Activated naive CD4-positive, alpha-beta T cell treated with anti-CD3 and anti-CD28 coated beads for 36 hours (primary cell): ENCODE measurements at regions not wholly inside any gene's neighbourhood (a gene's known extent, or its start where the extent isn't known, plus 50 kb on each side); places are given as distances from the start of the nearest gene placed in this dataset.

Source experiments
- CTCF ChIA-PET: fragments of 350-600 bp; sonication (Branson Sonifier 250); formaldehyde crosslinking; loops from one replicate; lab custom pipeline; 2021; ENCODE audit warnings: antibody characterized with exemption; lab: Charles Lee
- DNase-seq: peaks from one replicate; pipeline ENCODE4 v3.0.0-alpha.2; 2020
- H3K27ac Mint-ChIP-seq: one replicate; pipeline ENCODE4 v1.8.0; 2021; ENCODE audit warnings: mild to moderate bottlenecking, mixed read lengths
- H3K27me3 Mint-ChIP-seq: one replicate; pipeline ENCODE4 v1.8.0; 2021; ENCODE audit warnings: low read depth, mixed read lengths
- H3K36me3 Mint-ChIP-seq: one replicate; pipeline ENCODE4 v1.8.0; 2021; ENCODE audit warnings: low read depth, mixed read lengths
- H3K4me1 Mint-ChIP-seq: one replicate; pipeline ENCODE4 v1.8.0; 2021; ENCODE audit warnings: low read depth, mixed read lengths
- H3K4me3 Mint-ChIP-seq: one replicate; pipeline ENCODE4 v1.8.0; 2021; ENCODE audit warnings: mild to moderate bottlenecking, moderate library complexity, mixed read lengths
- H3K9me3 Mint-ChIP-seq: one replicate; pipeline ENCODE4 v1.8.0; 2021; ENCODE audit warnings: mixed read lengths
- intact Hi-C: fragments of 100-400 bp; cut with micrococcal nuclease; formaldehyde crosslinking; loops from one replicate; pipeline ENCODE4 v1.15.1; 2023

DNA sequence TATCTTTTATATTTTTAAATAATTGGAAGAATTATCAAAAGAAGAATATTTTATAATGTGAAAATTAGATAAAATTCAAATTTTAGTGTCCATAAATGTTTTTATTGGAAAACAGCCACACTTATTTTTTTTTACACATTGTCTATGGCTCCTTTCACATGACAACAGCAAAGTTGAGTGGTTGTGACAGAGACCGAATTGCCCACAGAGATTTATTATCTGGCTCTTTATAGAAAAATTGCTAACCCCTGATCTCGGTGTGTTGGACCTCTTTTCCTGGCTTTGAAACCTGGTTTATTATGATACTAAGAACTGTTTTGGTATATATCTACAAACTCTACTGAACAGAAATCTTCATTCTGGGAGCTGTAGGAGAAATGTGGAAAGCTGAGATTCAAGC lies 269.1 kb upstream of the UMPS start:
- H3K27me3 Mint-ChIP-seq: peaks cover 23% of the 10 kb centered on the region
- no peaks in the 10 kb centered on the region for H3K36me3 Mint-ChIP-seq
- intact Hi-C loops: loop anchor here (10.0 kb wide), 1 partner anchor 376 kb away; no protein-coding TSS in a partner anchor
- no peaks in the 10 kb centered on the region for H3K9me3 Mint-ChIP-seq
- CTCF ChIA-PET: no interaction called here
- no peak overlapping the region for H3K27ac Mint-ChIP-seq
- no peaks in the 10 kb centered on the region for H3K4me1 Mint-ChIP-seq
- H3K4me3 Mint-ChIP-seq: no peak overlapping the region
- DNase-seq: no peak

DNA sequence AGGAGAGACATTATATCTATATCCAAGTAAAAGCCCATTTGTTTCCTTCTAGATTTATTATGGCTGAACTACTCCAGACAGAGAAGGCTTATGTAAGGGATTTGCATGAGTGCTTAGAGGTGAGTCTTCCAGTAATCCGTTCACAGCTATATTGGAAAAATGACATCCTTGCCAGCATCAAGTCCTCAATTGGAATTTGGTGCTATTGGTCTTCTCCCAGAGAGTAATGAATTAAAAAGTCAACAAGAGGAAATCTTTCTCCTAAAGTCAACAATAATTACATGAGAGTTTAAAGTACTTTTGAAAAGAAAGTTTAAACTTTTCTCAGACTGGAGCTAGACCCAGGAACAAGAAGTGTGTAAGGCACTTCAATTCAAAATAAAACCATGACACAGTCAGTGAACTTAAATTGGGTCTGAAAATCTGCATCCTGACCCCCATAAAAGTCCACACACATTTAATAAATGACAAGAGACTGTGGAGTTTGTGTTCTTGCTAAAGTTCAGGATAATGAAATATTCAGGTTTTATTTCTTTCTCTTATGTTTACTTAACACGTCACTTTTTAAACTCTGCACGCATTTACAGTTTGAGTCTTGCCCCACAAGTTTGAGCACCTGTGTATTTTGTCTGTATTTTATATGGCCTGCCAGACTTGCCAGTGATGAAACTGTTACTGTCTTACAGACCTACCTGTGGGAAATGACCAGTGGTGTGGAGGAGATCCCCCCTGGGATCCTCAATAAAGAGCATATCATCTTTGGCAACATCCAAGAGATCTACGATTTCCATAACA lies 268.2 kb upstream of the UMPS start:
- Mint-ChIP-seq H3K27ac (no peak overlapping the region), H3K27me3 (peaks cover 25% of the 10 kb centered on the region), H3K4me1 (no peaks in the 10 kb centered on the region), H3K9me3 (no peaks in the 10 kb centered on the region), H3K4me3 (no peak overlapping the region), H3K36me3 (no peaks in the 10 kb centered on the region)
- CTCF ChIA-PET: no interaction called here
- no peak for DNase-seq
- intact Hi-C loops: loop anchor here (10.0 kb wide), 1 partner anchor 377 kb away; no protein-coding TSS in a partner anchor

DNA sequence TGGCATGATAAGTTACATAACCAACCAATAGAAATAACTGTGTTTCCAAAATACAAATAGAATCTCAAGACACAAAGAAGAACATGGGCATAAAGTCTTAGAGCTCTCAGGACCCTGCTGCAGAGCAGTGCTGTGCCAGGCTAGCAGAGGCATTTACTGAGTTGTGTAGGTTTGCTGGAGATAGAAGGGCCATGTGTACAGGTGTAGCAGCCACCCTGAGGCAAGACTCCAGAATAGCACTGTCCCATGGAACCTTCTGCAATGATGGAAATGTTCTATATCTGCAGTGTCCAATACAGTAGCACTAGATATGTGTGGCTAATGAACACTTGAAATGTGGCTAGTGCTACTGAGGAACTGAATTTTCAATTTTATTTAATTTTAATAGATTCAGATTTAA lies 267.0 kb upstream of the UMPS start:
- Mint-ChIP-seq H3K36me3 (no peaks in the 10 kb centered on the region), H3K4me3 (no peak overlapping the region), H3K4me1 (no peaks in the 10 kb centered on the region), H3K27me3 (peaks cover 29% of the 10 kb centered on the region), H3K9me3 (no peaks in the 10 kb centered on the region), H3K27ac (no peak overlapping the region)
- DNase-seq: no peak
- intact Hi-C loops: loop anchor here (10.0 kb wide), 1 partner anchor 378 kb away; no protein-coding TSS in a partner anchor
- CTCF ChIA-PET: interaction anchor here (0.6 kb wide), 3 partner anchors 119 to 901 kb away, joined by 3 to 4 read pairs (median 3); no protein-coding TSS in a partner anchor

DNA sequence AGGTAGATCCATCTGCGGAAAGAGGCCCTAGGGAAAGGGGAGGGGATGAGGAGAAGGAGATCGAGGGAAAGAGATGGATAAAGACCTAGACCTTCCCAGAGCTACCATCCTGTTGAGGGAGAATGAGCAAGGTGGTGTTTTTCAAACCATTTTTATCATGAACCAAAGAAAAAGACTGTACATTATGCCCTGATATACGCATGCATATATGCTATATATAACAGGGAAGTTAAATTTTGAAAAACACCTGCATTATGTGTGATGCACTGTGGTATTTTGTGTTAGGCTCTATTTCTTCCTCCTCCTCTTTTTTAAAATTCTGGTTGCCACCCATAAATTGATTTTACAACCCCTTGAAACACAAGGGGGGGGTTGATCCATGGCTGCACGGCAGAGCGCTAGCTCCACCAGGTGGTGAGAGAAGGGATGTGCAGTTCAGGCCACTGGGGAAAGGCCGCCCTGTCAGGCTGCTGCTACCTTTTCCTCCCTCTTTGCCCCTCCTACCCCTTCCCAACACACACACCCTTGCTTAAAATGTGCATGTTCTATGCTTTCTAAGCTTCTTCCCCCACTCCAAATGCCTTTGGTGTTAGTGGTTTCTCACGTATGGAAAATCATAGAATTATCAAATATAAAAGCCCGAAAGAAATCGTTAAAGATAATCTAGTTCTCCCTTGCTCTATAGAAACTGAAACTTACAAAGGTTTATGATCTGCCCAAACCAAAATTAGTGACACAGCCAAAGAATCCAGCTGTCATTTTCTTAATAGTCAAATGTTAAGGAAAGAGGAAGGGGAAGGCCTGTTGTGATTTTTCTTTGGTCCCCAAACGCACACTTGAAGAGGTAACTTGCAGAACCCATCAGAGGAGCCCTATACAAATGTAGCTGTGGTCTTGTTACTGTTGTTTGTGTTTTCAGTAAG lies 262.0 kb upstream of the UMPS start:
- Mint-ChIP-seq H3K4me3 (no peak overlapping the region), H3K27me3 (peaks cover 28% of the 10 kb centered on the region), H3K9me3 (no peaks in the 10 kb centered on the region), H3K4me1 (no peaks in the 10 kb centered on the region), H3K36me3 (no peaks in the 10 kb centered on the region), H3K27ac (no peak overlapping the region)
- DNase-seq: peak; percentile 39
- intact Hi-C loops: loop anchor here (1.0 to 10.0 kb wide), 3 partner anchors 117 to 451 kb away; no protein-coding TSS in a partner anchor
- CTCF ChIA-PET: interaction anchor here (0.9 to 1.6 kb wide), 7 partner anchors 11 to 179 kb away, joined by 3 to 5 read pairs (median 3); no protein-coding TSS in a partner anchor

DNA sequence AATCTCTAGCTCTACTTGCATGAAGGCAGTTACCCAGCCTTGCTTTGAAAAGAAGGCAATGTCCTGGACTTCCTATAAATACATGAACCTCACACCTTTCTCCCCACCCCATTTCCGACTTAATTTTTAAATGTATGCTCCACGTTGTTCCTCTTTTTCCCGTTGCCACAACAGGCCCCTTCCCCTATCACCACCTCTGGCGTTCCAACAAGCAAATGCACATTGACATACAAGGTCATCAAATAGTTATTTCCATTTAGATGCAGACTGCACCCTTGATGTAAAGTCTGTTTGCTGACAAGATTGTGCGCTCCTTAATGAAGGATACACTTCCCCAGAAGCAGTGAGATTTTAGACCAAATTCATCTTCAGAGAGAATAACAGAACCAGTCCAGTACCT lies 260.7 kb upstream of the UMPS start:
- CTCF ChIA-PET: interaction anchor here (0.5 to 1.6 kb wide), 3 partner anchors 65 to 267 kb away, joined by 3 to 5 read pairs (median 5); no protein-coding TSS in a partner anchor
- Mint-ChIP-seq H3K27me3 (peaks cover 27% of the 10 kb centered on the region), H3K27ac (no peak overlapping the region), H3K4me1 (no peaks in the 10 kb centered on the region), H3K36me3 (no peaks in the 10 kb centered on the region), H3K4me3 (no peak overlapping the region), H3K9me3 (no peaks in the 10 kb centered on the region)
- DNase-seq: no peak
- intact Hi-C loops: loop anchor here (5.0 to 10.0 kb wide), 2 partner anchors 385 to 452 kb away; no protein-coding TSS in a partner anchor

DNA sequence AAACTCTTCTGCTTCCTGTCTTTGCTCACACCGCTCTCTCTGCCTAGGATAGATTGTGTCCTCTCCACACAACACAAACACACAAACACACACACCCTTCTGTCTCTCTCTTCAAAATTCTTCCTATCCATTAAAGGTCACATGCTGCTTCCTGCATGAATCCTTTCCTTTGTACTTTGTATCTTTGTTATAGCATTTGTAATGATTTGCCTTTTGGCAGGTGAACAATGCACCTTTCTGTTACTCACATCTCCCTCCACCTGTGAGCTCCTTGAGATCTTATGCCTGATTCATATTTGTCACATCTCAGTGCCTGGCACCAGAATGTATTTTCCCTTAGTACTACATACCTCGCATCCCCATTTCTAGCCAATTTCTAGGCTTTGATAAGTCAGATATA lies 251.4 kb upstream of the UMPS start:
- Mint-ChIP-seq H3K9me3 (no peaks in the 10 kb centered on the region), H3K27me3 (peaks cover 13% of the 10 kb centered on the region), H3K4me1 (no peaks in the 10 kb centered on the region), H3K36me3 (no peaks in the 10 kb centered on the region), H3K4me3 (no peak overlapping the region), H3K27ac (no peak overlapping the region)
- CTCF ChIA-PET: interaction anchor here (1.1 kb wide), 1 partner anchor 10 kb away, joined by 3 read pairs; no protein-coding TSS in a partner anchor
- intact Hi-C loops: no loop called here
- no peak for DNase-seq

DNA sequence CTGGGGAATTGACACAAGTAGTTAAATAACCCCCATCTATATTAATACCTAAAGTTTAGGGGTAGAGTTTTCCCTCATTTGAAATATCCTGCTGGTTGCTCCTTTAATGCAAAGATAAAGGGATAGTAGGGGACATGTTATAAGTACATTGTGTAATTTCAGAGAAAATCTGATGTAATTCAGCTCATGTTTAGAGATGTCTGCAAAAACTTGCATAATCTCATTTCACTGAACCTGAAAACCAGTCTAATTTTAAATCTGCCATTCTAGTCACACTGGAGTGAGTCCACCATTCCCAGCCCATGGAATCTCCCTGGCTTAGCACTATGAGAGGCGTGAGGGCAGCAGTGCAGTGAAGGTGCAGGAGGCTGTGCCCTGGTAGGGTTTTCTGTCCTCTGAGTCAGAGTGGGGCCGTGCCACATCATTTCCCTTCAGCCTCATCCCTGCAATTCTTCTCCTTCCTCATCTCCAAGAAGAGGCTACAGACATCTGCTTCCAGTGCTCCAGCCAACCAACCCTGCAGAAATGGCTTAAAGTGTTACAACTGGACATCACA lies 246.3 kb upstream of the UMPS start:
- DNase-seq: no peak
- Mint-ChIP-seq H3K9me3 (no peaks in the 10 kb centered on the region), H3K4me1 (no peaks in the 10 kb centered on the region), H3K36me3 (no peaks in the 10 kb centered on the region), H3K27me3 (peaks cover 11% of the 10 kb centered on the region), H3K27ac (no peak overlapping the region), H3K4me3 (no peak overlapping the region)
- CTCF ChIA-PET: no interaction called here
- intact Hi-C loops: no loop called here

DNA sequence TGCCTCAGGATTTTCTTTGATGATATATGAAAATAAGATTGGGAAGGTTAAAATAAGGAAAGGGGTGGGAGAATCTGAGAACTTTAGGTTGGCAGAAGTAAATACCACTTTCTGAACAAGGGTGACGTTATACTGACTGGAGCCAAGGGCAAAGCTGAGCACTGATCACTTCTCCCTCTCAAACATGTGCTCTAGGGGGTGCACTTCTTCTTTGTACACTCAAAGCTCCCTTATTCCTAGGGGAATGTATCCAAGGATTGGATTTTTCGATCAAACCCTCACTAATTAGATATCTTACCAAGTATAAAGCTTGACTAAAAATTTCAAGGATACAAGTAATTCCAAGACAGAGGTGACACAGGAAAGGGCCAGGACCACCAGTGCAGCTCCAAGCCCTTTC lies 243.9 kb upstream of the UMPS start:
- Mint-ChIP-seq H3K4me3 (no peak overlapping the region), H3K27ac (no peak overlapping the region), H3K27me3 (peaks cover 20% of the 10 kb centered on the region), H3K9me3 (no peaks in the 10 kb centered on the region), H3K36me3 (no peaks in the 10 kb centered on the region), H3K4me1 (peaks cover 7% of the 10 kb centered on the region)
- intact Hi-C loops: no loop called here
- no peak for DNase-seq
- CTCF ChIA-PET: interaction anchor here (1.1 kb wide), 1 partner anchor 71 kb away, joined by 3 read pairs; no protein-coding TSS in a partner anchor

DNA sequence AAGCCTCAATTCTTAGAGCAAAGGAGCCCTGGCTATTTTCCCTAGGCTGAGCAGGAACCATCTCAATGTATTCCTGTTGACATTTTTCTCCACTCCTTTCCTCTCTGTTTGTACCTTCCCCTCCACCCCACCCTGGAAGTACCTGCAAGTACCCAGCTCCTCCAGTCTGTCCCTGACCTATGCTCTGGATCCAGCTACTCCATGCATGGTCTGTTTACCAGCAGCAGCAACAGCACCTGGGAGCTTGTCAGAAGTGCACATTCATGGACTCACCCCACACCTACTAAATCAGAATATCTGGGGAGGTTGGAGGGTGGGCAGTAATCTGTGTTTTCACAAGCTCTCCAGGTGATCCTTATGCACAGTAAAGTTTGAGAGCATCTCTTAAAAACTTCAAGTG lies 240.7 kb upstream of the UMPS start:
- Mint-ChIP-seq H3K36me3 (no peaks in the 10 kb centered on the region), H3K27ac (no peak overlapping the region), H3K4me1 (peaks cover 7% of the 10 kb centered on the region), H3K9me3 (no peaks in the 10 kb centered on the region), H3K27me3 (peaks cover 18% of the 10 kb centered on the region), H3K4me3 (no peak overlapping the region)
- intact Hi-C loops: no loop called here
- DNase-seq: no peak
- CTCF ChIA-PET: interaction anchor here (1.0 to 1.1 kb wide), 3 partner anchors 63 to 199 kb away, joined by 3 to 5 read pairs (median 3); no protein-coding TSS in a partner anchor

DNA sequence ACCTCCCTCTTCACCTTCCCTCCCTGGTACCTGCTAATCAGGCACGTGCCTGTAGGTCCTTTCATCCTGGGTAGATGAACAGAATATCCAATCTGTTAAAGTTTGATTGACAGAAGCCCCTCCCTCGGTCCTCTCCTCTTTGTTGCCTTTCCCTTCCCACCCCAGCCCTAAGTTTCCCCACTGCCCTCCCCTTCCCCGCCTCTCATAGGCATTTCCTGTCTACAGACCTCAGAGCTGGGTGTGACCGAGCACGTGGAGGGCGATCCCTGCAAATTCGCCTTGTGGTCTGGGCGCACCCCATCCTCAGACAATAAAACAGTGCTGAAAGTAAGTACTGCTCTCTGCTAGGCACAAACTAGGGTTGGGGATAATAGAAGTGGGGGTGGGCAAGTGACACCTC lies 239.2 kb upstream of the UMPS start:
- peaks cover 7% of the 10 kb centered on the region for H3K4me1 Mint-ChIP-seq
- H3K36me3 Mint-ChIP-seq: no peaks in the 10 kb centered on the region
- CTCF ChIA-PET: interaction anchor here (1.0 to 1.3 kb wide), 2 partner anchors 59 to 61 kb away, joined by 3 read pairs; no protein-coding TSS in a partner anchor
- intact Hi-C loops: loop anchor here (5.0 kb wide), 1 partner anchor 196 kb away; no protein-coding TSS in a partner anchor
- H3K27me3 Mint-ChIP-seq: peaks cover 15% of the 10 kb centered on the region
- no peak for DNase-seq
- no peak overlapping the region for H3K27ac Mint-ChIP-seq
- H3K4me3 Mint-ChIP-seq: no peak overlapping the region
- H3K9me3 Mint-ChIP-seq: no peaks in the 10 kb centered on the region

DNA sequence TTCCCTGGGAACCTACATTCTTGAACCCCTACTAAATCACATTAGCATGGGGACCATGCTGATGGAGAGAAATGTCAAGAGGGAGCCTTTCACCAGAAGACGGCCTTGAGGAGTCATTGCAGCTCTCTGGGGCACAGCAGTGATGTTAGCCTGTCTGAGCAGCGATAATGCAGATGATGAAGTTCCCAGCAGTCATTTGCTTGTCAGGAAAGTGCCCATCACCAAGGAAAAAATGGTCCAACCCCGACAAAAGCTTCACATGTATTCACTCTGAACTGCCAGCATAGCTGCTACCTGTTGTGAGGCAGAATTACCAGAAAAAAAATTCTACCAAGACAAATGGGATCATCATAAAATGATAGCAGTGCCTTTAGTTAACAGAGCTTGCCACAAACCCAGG lies 238.4 kb upstream of the UMPS start:
- Mint-ChIP-seq H3K27me3 (peaks cover 15% of the 10 kb centered on the region), H3K4me1 (peaks cover 7% of the 10 kb centered on the region), H3K4me3 (no peak overlapping the region), H3K27ac (no peak overlapping the region), H3K9me3 (no peaks in the 10 kb centered on the region), H3K36me3 (no peaks in the 10 kb centered on the region)
- CTCF ChIA-PET: interaction anchor here (1.0 to 1.6 kb wide), 2 partner anchors 60 to 69 kb away, joined by 3 to 7 read pairs; no protein-coding TSS in a partner anchor
- DNase-seq: no peak
- intact Hi-C loops: loop anchor here (2.0 to 5.0 kb wide), 2 partner anchors 69 to 195 kb away; no protein-coding TSS in a partner anchor
